ENCODE measurements at regions not wholly inside any gene's neighbourhood (a gene's known extent, or its start where the extent isn't known, plus 50 kb on each side); places are given as distances from the start of the nearest gene placed in this dataset.
"Not testable (repeated sequence)": the region's sequence is repeated elsewhere in the genome, so short reads cannot be mapped to it uniquely, and the experiment has no call there.

- Histone ChIP-seq H3K4me1 (ENCODE audit: control insufficient read depth, insufficient read depth, low read length) (no peaks in the 10 kb centered on the region), H3K27ac (ENCODE audit: low read length) (no peak overlapping the region), H3K27me3 (ENCODE audit: control insufficient read depth in 1 of 2, insufficient read depth in 2 of 2, low read length in 2 of 2) (no peaks in the 10 kb centered on the region), H3K9me3 (ENCODE audit: control insufficient read depth in 2 of 2, low read length in 2 of 2) (peaks cover 0 to 3% of the 10 kb centered on the region in 2 donors), H3K36me3 (ENCODE audit: control insufficient read depth in 2 of 2, insufficient read depth in 2 of 2, low read length in 2 of 2) (no peaks in the 10 kb centered on the region), H3K9ac (ENCODE audit: low read length in 2 of 2) (no peak overlapping the region), H3K4me3 (ENCODE audit: low read length in 2 of 2) (no peak overlapping the region)
Observed at GRCh38 chr12:86565038-86565437, 308.8 kb upstream of the MGAT4C start.

GRCh38 chr12:86555491-86555890 is 299.3 kb upstream of the MGAT4C start:
- H3K4me1 ChIP-seq (ENCODE audit: control insufficient read depth, insufficient read depth, low read length); H3K27ac ChIP-seq (ENCODE audit: low read length); H3K36me3 ChIP-seq (ENCODE audit: control insufficient read depth in 2 of 2, insufficient read depth in 2 of 2, low read length in 2 of 2); H3K9ac ChIP-seq (ENCODE audit: low read length in 2 of 2); H3K4me3 ChIP-seq (ENCODE audit: low read length in 2 of 2); H3K9me3 ChIP-seq (ENCODE audit: control insufficient read depth in 2 of 2, low read length in 2 of 2); H3K27me3 ChIP-seq (ENCODE audit: control insufficient read depth in 1 of 2, insufficient read depth in 2 of 2, low read length in 2 of 2): not testable (repeated sequence)

GRCh38 chr12:86551146-86551571 is 295.0 kb upstream of the MGAT4C start:
- H3K4me3 ChIP-seq (ENCODE audit: low read length in 2 of 2) = no peak overlapping the region
- H3K36me3 ChIP-seq (ENCODE audit: control insufficient read depth in 2 of 2, insufficient read depth in 2 of 2, low read length in 2 of 2) = no peaks in the 10 kb centered on the region
- no peaks in the 10 kb centered on the region for H3K9me3 ChIP-seq (ENCODE audit: control insufficient read depth in 2 of 2, low read length in 2 of 2)
- no peak overlapping the region for H3K9ac ChIP-seq (ENCODE audit: low read length in 2 of 2)
- H3K27me3 ChIP-seq (ENCODE audit: control insufficient read depth in 1 of 2, insufficient read depth in 2 of 2, low read length in 2 of 2) = no peaks in the 10 kb centered on the region
- no peak overlapping the region for H3K27ac ChIP-seq (ENCODE audit: low read length)
- H3K4me1 ChIP-seq (ENCODE audit: control insufficient read depth, insufficient read depth, low read length) = no peaks in the 10 kb centered on the region

- Histone ChIP-seq H3K27me3 (ENCODE audit: control insufficient read depth in 1 of 2, insufficient read depth in 2 of 2, low read length in 2 of 2) (no peaks in the 10 kb centered on the region), H3K36me3 (ENCODE audit: control insufficient read depth in 2 of 2, insufficient read depth in 2 of 2, low read length in 2 of 2) (no peaks in the 10 kb centered on the region), H3K27ac (ENCODE audit: low read length) (no peak overlapping the region), H3K9me3 (ENCODE audit: control insufficient read depth in 2 of 2, low read length in 2 of 2) (no peaks in the 10 kb centered on the region), H3K4me1 (ENCODE audit: control insufficient read depth, insufficient read depth, low read length) (no peaks in the 10 kb centered on the region), H3K9ac (ENCODE audit: low read length in 2 of 2) (no peak overlapping the region), H3K4me3 (ENCODE audit: low read length in 2 of 2) (no peak overlapping the region)
Observed at GRCh38 chr12:86550218-86551145, 294.3 kb upstream of the MGAT4C start.

GRCh38 chr12:86543716-86544115 is 287.5 kb upstream of the MGAT4C start:
- no peak overlapping the region for H3K9ac ChIP-seq (ENCODE audit: low read length in 2 of 2)
- H3K36me3 ChIP-seq (ENCODE audit: control insufficient read depth in 2 of 2, insufficient read depth in 2 of 2, low read length in 2 of 2) = no peaks in the 10 kb centered on the region
- H3K9me3 ChIP-seq (ENCODE audit: control insufficient read depth in 2 of 2, low read length in 2 of 2) = no peaks in the 10 kb centered on the region
- H3K27ac ChIP-seq (ENCODE audit: low read length) = no peak overlapping the region
- no peaks in the 10 kb centered on the region for H3K4me1 ChIP-seq (ENCODE audit: control insufficient read depth, insufficient read depth, low read length)
- H3K4me3 ChIP-seq (ENCODE audit: low read length in 2 of 2) = no peak overlapping the region
- no peaks in the 10 kb centered on the region for H3K27me3 ChIP-seq (ENCODE audit: control insufficient read depth in 1 of 2, insufficient read depth in 2 of 2, low read length in 2 of 2)

- H3K27ac ChIP-seq (ENCODE audit: low read length) = no peak overlapping the region
- no peak overlapping the region for H3K9ac ChIP-seq (ENCODE audit: low read length in 2 of 2)
- no peaks in the 10 kb centered on the region for H3K36me3 ChIP-seq (ENCODE audit: control insufficient read depth in 2 of 2, insufficient read depth in 2 of 2, low read length in 2 of 2)
- H3K9me3 ChIP-seq (ENCODE audit: control insufficient read depth in 2 of 2, low read length in 2 of 2) = peaks cover 0 to 2% of the 10 kb centered on the region in 2 donors
- no peaks in the 10 kb centered on the region for H3K27me3 ChIP-seq (ENCODE audit: control insufficient read depth in 1 of 2, insufficient read depth in 2 of 2, low read length in 2 of 2)
- no peaks in the 10 kb centered on the region for H3K4me1 ChIP-seq (ENCODE audit: control insufficient read depth, insufficient read depth, low read length)
- H3K4me3 ChIP-seq (ENCODE audit: low read length in 2 of 2) = no peak overlapping the region
Observed at GRCh38 chr12:86530996-86531655, 274.9 kb upstream of the MGAT4C start.

GRCh38 chr12:86526060-86526595 is 269.9 kb upstream of the MGAT4C start:
- no peak overlapping the region for H3K4me3 ChIP-seq (ENCODE audit: low read length in 2 of 2)
- H3K9ac ChIP-seq (ENCODE audit: low read length in 2 of 2) = no peak overlapping the region
- H3K9me3 ChIP-seq (ENCODE audit: control insufficient read depth in 2 of 2, low read length in 2 of 2) = peaks cover 6 to 16% of the 10 kb centered on the region in 2 donors
- no peaks in the 10 kb centered on the region for H3K4me1 ChIP-seq (ENCODE audit: control insufficient read depth, insufficient read depth, low read length)
- H3K27ac ChIP-seq (ENCODE audit: low read length) = no peak overlapping the region
- H3K36me3 ChIP-seq (ENCODE audit: control insufficient read depth in 2 of 2, insufficient read depth in 2 of 2, low read length in 2 of 2) = no peaks in the 10 kb centered on the region
- H3K27me3 ChIP-seq (ENCODE audit: control insufficient read depth in 1 of 2, insufficient read depth in 2 of 2, low read length in 2 of 2) = no peaks in the 10 kb centered on the region

- no peaks in the 10 kb centered on the region for H3K36me3 ChIP-seq (ENCODE audit: control insufficient read depth in 2 of 2, insufficient read depth in 2 of 2, low read length in 2 of 2)
- H3K4me1 ChIP-seq (ENCODE audit: control insufficient read depth, insufficient read depth, low read length) = no peaks in the 10 kb centered on the region
- no peaks in the 10 kb centered on the region for H3K27me3 ChIP-seq (ENCODE audit: control insufficient read depth in 1 of 2, insufficient read depth in 2 of 2, low read length in 2 of 2)
- no peak overlapping the region for H3K9ac ChIP-seq (ENCODE audit: low read length in 2 of 2)
- peaks cover 6 to 16% of the 10 kb centered on the region in 2 donors for H3K9me3 ChIP-seq (ENCODE audit: control insufficient read depth in 2 of 2, low read length in 2 of 2)
- H3K4me3 ChIP-seq (ENCODE audit: low read length in 2 of 2) = no peak overlapping the region
- H3K27ac ChIP-seq (ENCODE audit: low read length) = no peak overlapping the region
Observed at GRCh38 chr12:86523844-86524243, 267.7 kb upstream of the MGAT4C start.

GRCh38 chr12:86521870-86522269 is 265.7 kb upstream of the MGAT4C start:
- H3K4me3 ChIP-seq (ENCODE audit: low read length in 2 of 2) = no peak overlapping the region

GRCh38 chr12:86513226-86513625 is 257.0 kb upstream of the MGAT4C start:
- Histone ChIP-seq H3K9ac (ENCODE audit: low read length in 2 of 2) (no peak overlapping the region), H3K4me3 (ENCODE audit: low read length in 2 of 2) (no peak overlapping the region), H3K36me3 (ENCODE audit: control insufficient read depth in 2 of 2, insufficient read depth in 2 of 2, low read length in 2 of 2) (no peaks in the 10 kb centered on the region), H3K4me1 (ENCODE audit: control insufficient read depth, insufficient read depth, low read length) (no peaks in the 10 kb centered on the region), H3K27me3 (ENCODE audit: control insufficient read depth in 1 of 2, insufficient read depth in 2 of 2, low read length in 2 of 2) (no peaks in the 10 kb centered on the region), H3K9me3 (ENCODE audit: control insufficient read depth in 2 of 2, low read length in 2 of 2) (no peaks in the 10 kb centered on the region), H3K27ac (ENCODE audit: low read length) (no peak overlapping the region)

More at GRCh38 chr12:86521870-86522269, 265.7 kb upstream of the MGAT4C start:
- no peaks in the 10 kb centered on the region for H3K36me3 ChIP-seq (ENCODE audit: control insufficient read depth in 2 of 2, insufficient read depth in 2 of 2, low read length in 2 of 2)
- H3K9ac ChIP-seq (ENCODE audit: low read length in 2 of 2) = no peak overlapping the region
- no peaks in the 10 kb centered on the region for H3K27me3 ChIP-seq (ENCODE audit: control insufficient read depth in 1 of 2, insufficient read depth in 2 of 2, low read length in 2 of 2)
- no peak overlapping the region for H3K27ac ChIP-seq (ENCODE audit: low read length)
- H3K4me1 ChIP-seq (ENCODE audit: control insufficient read depth, insufficient read depth, low read length) = no peaks in the 10 kb centered on the region
- H3K9me3 ChIP-seq (ENCODE audit: control insufficient read depth in 2 of 2, low read length in 2 of 2) = peaks cover 6 to 16% of the 10 kb centered on the region in 2 donors

Measured in stomach smooth muscle (tissue), 2 donors.